ENCODE measurements at regions not wholly inside any gene's neighbourhood (a gene's known extent, or its start where the extent isn't known, plus 50 kb on each side); places are given as distances from the start of the nearest gene placed in this dataset.

DNA sequence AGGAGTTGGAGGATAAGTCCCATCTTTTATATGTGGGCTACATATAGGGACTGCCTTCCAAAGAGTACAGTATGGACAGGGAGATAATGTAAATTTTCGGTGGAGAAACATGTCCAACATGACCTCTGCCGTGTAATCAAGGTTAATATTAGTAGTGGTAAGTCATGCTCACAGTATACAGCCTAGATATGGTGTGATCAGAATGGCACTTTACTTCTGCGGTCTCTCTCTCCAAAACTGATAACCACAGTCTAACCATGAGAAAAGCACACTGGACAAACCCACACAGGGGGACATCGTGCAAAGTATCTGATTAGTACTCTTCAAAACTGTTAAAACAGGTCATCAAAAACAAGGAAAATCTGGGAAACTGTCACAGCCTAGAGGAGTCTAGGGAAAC lies 66.6 kb upstream of the PLCL2 start:
- TF ChIP-seq, protein P1, sequence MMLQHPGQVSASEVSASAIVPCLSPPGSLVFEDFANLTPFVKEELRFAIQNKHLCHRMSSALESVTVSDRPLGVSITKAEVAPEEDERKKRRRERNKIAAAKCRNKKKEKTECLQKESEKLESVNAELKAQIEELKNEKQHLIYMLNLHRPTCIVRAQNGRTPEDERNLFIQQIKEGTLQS (IDR thresholded peaks at IDR 0.05) = no peak
- TF ChIP-seq, protein P2, sequence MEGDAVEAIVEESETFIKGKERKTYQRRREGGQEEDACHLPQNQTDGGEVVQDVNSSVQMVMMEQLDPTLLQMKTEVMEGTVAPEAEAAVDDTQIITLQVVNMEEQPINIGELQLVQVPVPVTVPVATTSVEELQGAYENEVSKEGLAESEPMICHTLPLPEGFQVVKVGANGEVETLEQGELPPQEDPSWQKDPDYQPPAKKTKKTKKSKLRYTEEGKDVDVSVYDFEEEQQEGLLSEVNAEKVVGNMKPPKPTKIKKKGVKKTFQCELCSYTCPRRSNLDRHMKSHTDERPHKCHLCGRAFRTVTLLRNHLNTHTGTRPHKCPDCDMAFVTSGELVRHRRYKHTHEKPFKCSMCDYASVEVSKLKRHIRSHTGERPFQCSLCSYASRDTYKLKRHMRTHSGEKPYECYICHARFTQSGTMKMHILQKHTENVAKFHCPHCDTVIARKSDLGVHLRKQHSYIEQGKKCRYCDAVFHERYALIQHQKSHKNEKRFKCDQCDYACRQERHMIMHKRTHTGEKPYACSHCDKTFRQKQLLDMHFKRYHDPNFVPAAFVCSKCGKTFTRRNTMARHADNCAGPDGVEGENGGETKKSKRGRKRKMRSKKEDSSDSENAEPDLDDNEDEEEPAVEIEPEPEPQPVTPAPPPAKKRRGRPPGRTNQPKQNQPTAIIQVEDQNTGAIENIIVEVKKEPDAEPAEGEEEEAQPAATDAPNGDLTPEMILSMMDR (IDR thresholded peaks at IDR 0.05 in 2 of 3, conservative IDR thresholded peaks at IDR 0.05 in 1 of 3; ENCODE audit: borderline replicate concordance in 1 of 3, insufficient read depth in 1 of 3, low read depth in 2 of 3, low read length in 2 of 3) = no peak
- TF ChIP-seq YY1 (IDR thresholded peaks at IDR 0.05; ENCODE audit: extremely low read depth, insufficient replicate concordance, low read depth, low read length) = no peak
- TF ChIP-seq, protein P3, sequence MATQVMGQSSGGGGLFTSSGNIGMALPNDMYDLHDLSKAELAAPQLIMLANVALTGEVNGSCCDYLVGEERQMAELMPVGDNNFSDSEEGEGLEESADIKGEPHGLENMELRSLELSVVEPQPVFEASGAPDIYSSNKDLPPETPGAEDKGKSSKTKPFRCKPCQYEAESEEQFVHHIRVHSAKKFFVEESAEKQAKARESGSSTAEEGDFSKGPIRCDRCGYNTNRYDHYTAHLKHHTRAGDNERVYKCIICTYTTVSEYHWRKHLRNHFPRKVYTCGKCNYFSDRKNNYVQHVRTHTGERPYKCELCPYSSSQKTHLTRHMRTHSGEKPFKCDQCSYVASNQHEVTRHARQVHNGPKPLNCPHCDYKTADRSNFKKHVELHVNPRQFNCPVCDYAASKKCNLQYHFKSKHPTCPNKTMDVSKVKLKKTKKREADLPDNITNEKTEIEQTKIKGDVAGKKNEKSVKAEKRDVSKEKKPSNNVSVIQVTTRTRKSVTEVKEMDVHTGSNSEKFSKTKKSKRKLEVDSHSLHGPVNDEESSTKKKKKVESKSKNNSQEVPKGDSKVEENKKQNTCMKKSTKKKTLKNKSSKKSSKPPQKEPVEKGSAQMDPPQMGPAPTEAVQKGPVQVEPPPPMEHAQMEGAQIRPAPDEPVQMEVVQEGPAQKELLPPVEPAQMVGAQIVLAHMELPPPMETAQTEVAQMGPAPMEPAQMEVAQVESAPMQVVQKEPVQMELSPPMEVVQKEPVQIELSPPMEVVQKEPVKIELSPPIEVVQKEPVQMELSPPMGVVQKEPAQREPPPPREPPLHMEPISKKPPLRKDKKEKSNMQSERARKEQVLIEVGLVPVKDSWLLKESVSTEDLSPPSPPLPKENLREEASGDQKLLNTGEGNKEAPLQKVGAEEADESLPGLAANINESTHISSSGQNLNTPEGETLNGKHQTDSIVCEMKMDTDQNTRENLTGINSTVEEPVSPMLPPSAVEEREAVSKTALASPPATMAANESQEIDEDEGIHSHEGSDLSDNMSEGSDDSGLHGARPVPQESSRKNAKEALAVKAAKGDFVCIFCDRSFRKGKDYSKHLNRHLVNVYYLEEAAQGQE (IDR thresholded peaks at IDR 0.05; ENCODE audit: low read depth) = no peak
- no peak for TF ChIP-seq EZH2phosphoT487 (IDR thresholded peaks at IDR 0.05; ENCODE audit: borderline replicate concordance)
- TF ChIP-seq POLR2AphosphoS5 (IDR thresholded peaks at IDR 0.05; ENCODE audit: low read depth, low read length) = no peak
- no peak for TF ChIP-seq SP1 (IDR thresholded peaks at IDR 0.05; ENCODE audit: low read depth)

Data from HCT116 (cell line).